ENCODE measurements at regions not wholly inside any gene's neighbourhood (a gene's known extent, or its start where the extent isn't known, plus 50 kb on each side); places are given as distances from the start of the nearest gene placed in this dataset.

- TF ChIP-seq CTCF (IDR thresholded peaks at IDR 0.05) (no peak), POLR2AphosphoS5 (IDR thresholded peaks at IDR 0.05) (no peak)
These were observed 102.8 kb upstream of the ZNF648 start for GRCh38 chr1:182164273-182164672.
